Colonic mucosa (tissue), 4 donors: ENCODE measurements at regions not wholly inside any gene's neighbourhood (a gene's known extent, or its start where the extent isn't known, plus 50 kb on each side); places are given as distances from the start of the nearest gene placed in this dataset.

Experiments
- DNase-seq: peaks from one replicate; pipeline ENCODE4 v3.0.0-alpha.2; 2020
- H3K27ac ChIP-seq: fragments of 200-600 bp; one replicate; pipeline ENCODE4 v1.8.0; 2021
- H3K27me3 ChIP-seq: fragments of 200-600 bp; one replicate; pipeline ENCODE4 v1.8.0; 2021
- H3K36me3 ChIP-seq: fragments of 200-600 bp; one replicate; pipeline ENCODE4 v1.8.0; 2021
- H3K4me1 ChIP-seq: fragments of 200-600 bp; one replicate; pipeline ENCODE4 v1.8.0; 2021; ENCODE audit warnings: mild to moderate bottlenecking
- H3K4me3 ChIP-seq: fragments of 200-600 bp; one replicate; pipeline ENCODE4 v1.8.0; 2021
- H3K9ac ChIP-seq, 2 donors: one replicate each; pipeline ENCODE4 v1.7.0; 2013; ENCODE audit warnings: control low read depth in 2 of 2, low read depth in 2 of 2, low read length in 2 of 2
- H3K9me3 ChIP-seq: fragments of 200-600 bp; one replicate; pipeline ENCODE4 v1.8.0; 2021
- CTCF ChIP-seq: fragments of 200-600 bp; IDR thresholded peaks from one replicate; pipeline ENCODE4 v1.8.0; 2022; ENCODE audit warnings: antibody characterized with exemption, mild to moderate bottlenecking
- intact Hi-C: fragments of 100-400 bp; cut with DNase I; formaldehyde crosslinking; loops from one replicate; pipeline ENCODE4 v1.14.1; 2022
- donor health status: healthy.
- donor health status: DM: no; HTN: no; CAD: no.
- donor health status: DM: no; HTN: no; CAD: no.

- Histone ChIP-seq H3K27ac (no peak overlapping the region), H3K9me3 (no peaks in the 10 kb centered on the region), H3K36me3 (no peaks in the 10 kb centered on the region), H3K4me1 (no peaks in the 10 kb centered on the region), H3K4me3 (no peak overlapping the region), H3K9ac (no peak overlapping the region), H3K27me3 (no peaks in the 10 kb centered on the region)
- intact Hi-C loops, result no loop called here
- DNase-seq, result no peak
- TF ChIP-seq CTCF, result no peak
These were observed 661.3 kb upstream of the COBL start for GRCh38 chr7:51977913-51978312.

GRCh38 chr7:51973939-51974338, 657.3 kb upstream of the COBL start:
- DNase-seq, result no peak
- Histone ChIP-seq H3K27me3 (no peaks in the 10 kb centered on the region), H3K9me3 (no peaks in the 10 kb centered on the region), H3K27ac (no peak overlapping the region), H3K36me3 (no peaks in the 10 kb centered on the region), H3K9ac (no peak overlapping the region), H3K4me1 (no peaks in the 10 kb centered on the region), H3K4me3 (no peak overlapping the region)
- TF ChIP-seq CTCF, result no peak
- intact Hi-C loops, result no loop called here

DNA sequence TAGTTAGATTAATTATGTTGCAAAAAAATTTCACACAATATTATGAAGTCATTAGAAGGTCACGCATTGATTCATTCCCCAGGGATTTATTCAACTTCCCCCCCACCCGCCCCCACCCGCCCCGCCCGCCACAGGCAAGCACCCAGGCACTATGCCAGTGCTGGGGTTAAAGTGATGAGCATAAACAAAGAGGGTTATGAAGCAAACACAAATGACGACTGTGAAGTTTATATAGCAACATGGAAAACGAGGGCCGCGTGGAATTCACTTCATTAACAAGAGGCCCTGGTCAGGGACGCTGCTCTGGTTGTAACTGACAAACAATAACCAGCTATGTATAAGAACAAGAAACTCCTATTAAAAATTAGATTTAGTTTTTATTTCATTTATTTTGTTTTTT, 656.5 kb upstream of the COBL start:
- Histone ChIP-seq H3K4me3 (no peak overlapping the region), H3K9ac (no peak overlapping the region), H3K4me1 (no peaks in the 10 kb centered on the region), H3K9me3 (no peaks in the 10 kb centered on the region), H3K27me3 (no peaks in the 10 kb centered on the region), H3K36me3 (no peaks in the 10 kb centered on the region), H3K27ac (no peak overlapping the region)
- no peak for DNase-seq
- TF ChIP-seq CTCF, result no peak
- intact Hi-C loops, result no loop called here

DNA sequence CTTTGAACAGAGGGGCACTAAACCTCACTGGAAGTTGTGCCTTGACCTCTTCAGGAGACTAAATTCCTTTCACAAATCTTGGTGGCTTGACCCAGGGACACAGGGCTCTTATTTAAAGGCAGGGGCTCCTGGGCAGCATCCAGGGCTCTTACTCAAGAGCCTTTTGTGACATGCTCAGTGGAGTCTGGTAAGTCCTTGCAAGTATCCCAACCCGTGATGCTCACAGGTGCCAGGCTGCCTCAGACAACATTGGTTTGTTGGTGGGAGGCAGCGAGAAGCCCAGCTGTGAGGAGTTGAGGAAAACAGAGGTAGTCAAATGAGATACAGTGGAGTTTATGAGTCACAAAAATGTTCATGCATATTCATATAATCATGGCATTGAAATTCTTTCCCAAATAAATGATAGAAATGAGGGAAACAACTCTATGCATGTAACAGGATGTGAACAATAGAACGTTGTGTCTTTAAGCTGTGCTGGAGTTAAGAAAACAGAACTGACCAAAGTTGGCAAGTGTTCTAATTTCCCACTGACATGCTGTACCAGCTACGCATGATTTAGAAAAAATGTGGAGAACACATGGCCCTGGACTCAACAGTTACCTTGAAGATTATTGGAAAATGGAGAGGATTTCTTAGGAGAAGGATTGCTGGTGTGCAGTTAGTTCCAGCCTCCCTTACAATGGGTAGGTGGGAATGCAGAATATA, 654.5 kb upstream of the COBL start:
- Histone ChIP-seq H3K4me1 (no peaks in the 10 kb centered on the region), H3K9me3 (no peaks in the 10 kb centered on the region), H3K27ac (no peak overlapping the region), H3K4me3 (no peak overlapping the region), H3K36me3 (no peaks in the 10 kb centered on the region), H3K27me3 (no peaks in the 10 kb centered on the region), H3K9ac (no peak overlapping the region)
- intact Hi-C loops, result no loop called here
- no peak for TF ChIP-seq CTCF
- DNase-seq, result no peak

- Histone ChIP-seq H3K36me3 (no peaks in the 10 kb centered on the region), H3K27ac (no peak overlapping the region), H3K27me3 (no peaks in the 10 kb centered on the region), H3K4me3 (no peak overlapping the region), H3K9me3 (no peaks in the 10 kb centered on the region), H3K4me1 (no peaks in the 10 kb centered on the region), H3K9ac (no peak overlapping the region)
- intact Hi-C loops, result no loop called here
- no peak for DNase-seq
- TF ChIP-seq CTCF, result no peak
These were observed 651.9 kb upstream of the COBL start for GRCh38 chr7:51968461-51968860.
